ENCODE measurements at regions not wholly inside any gene's neighbourhood (a gene's known extent, or its start where the extent isn't known, plus 50 kb on each side); places are given as distances from the start of the nearest gene placed in this dataset.

- Histone ChIP-seq H3K4me3 (ENCODE audit: insufficient read depth, low read depth, low read length) (no peak overlapping the region), H3K4me1 (ENCODE audit: insufficient read depth, low read length) (no peaks in the 10 kb centered on the region), H3K27ac (ENCODE audit: low read depth, low read length) (no peak overlapping the region), H3K27me3 (ENCODE audit: insufficient read depth, low read length) (no peaks in the 10 kb centered on the region), H2AFZ (ENCODE audit: low read depth, low read length) (no peak overlapping the region), H3K9me3 (ENCODE audit: insufficient read depth, low read depth, low read length) (no peaks in the 10 kb centered on the region), H3K9ac (ENCODE audit: low read length) (no peak overlapping the region), H3K79me2 (ENCODE audit: insufficient read depth, low read length) (no peaks in the 10 kb centered on the region), H3K36me3 (ENCODE audit: insufficient read depth, low read length) (no peaks in the 10 kb centered on the region), H3K4me2 (ENCODE audit: low read length) (no peak overlapping the region), H4K20me1 (ENCODE audit: insufficient read depth, low read length) (no peaks in the 10 kb centered on the region)
- no peaks in the 10 kb centered on the region for H3K9me3 Mint-ChIP-seq (ENCODE audit: unreplicated experiment)
- H3K4me1 Mint-ChIP-seq (ENCODE audit: low read depth, unreplicated experiment): no peaks in the 10 kb centered on the region
- FAIRE-seq: no peak
- H3K27me3 Mint-ChIP-seq (ENCODE audit: low read depth, unreplicated experiment): no peaks in the 10 kb centered on the region
- H3K27ac Mint-ChIP-seq (ENCODE audit: unreplicated experiment): no peak overlapping the region
- H3K4me3 Mint-ChIP-seq (ENCODE audit: unreplicated experiment): no peak overlapping the region
- TF ChIP-seq EZH2 (IDR thresholded peaks at IDR 0.05; ENCODE audit: insufficient read depth, low read length) (no peak), CTCF (IDR thresholded peaks at IDR 0.05; ENCODE audit: insufficient read depth, low read depth, low read length) (no peak)
- DNase-seq (ENCODE audit: low read depth): no peak
- H3K36me3 Mint-ChIP-seq (ENCODE audit: low read depth, unreplicated experiment): no peaks in the 10 kb centered on the region
Measured at GRCh38 chr3:145721815-145722214, 439.2 kb downstream of the PLOD2 start.

GRCh38 chr3:145727476-145727875 is 433.5 kb downstream of the PLOD2 start:
- Mint-ChIP-seq H3K9me3 (ENCODE audit: unreplicated experiment) (no peaks in the 10 kb centered on the region), H3K36me3 (ENCODE audit: low read depth, unreplicated experiment) (no peaks in the 10 kb centered on the region), H3K4me3 (ENCODE audit: unreplicated experiment) (no peak overlapping the region), H3K4me1 (ENCODE audit: low read depth, unreplicated experiment) (no peaks in the 10 kb centered on the region), H3K27ac (ENCODE audit: unreplicated experiment) (no peak overlapping the region), H3K27me3 (ENCODE audit: low read depth, unreplicated experiment) (no peaks in the 10 kb centered on the region)
- H4K20me1 ChIP-seq (ENCODE audit: insufficient read depth, low read length): no peaks in the 10 kb centered on the region
- no peak overlapping the region for H3K9ac ChIP-seq (ENCODE audit: low read length)
- H3K36me3 ChIP-seq (ENCODE audit: insufficient read depth, low read length): no peaks in the 10 kb centered on the region
- H3K4me1 ChIP-seq (ENCODE audit: insufficient read depth, low read length): no peaks in the 10 kb centered on the region
- no peak overlapping the region for H2AFZ ChIP-seq (ENCODE audit: low read depth, low read length)
- H3K4me3 ChIP-seq (ENCODE audit: insufficient read depth, low read depth, low read length): no peak overlapping the region
- H3K79me2 ChIP-seq (ENCODE audit: insufficient read depth, low read length): no peaks in the 10 kb centered on the region
- no peaks in the 10 kb centered on the region for H3K9me3 ChIP-seq (ENCODE audit: insufficient read depth, low read depth, low read length)
- no peak for TF ChIP-seq CTCF (IDR thresholded peaks at IDR 0.05; ENCODE audit: insufficient read depth, low read depth, low read length)
- TF ChIP-seq EZH2 (IDR thresholded peaks at IDR 0.05; ENCODE audit: insufficient read depth, low read length): no peak
- DNase-seq (ENCODE audit: low read depth) (no peak), FAIRE-seq (no peak)
- no peak overlapping the region for H3K4me2 ChIP-seq (ENCODE audit: low read length)
- H3K27ac ChIP-seq (ENCODE audit: low read depth, low read length): no peak overlapping the region
- H3K27me3 ChIP-seq (ENCODE audit: insufficient read depth, low read length): no peaks in the 10 kb centered on the region

- no peaks in the 10 kb centered on the region for H3K36me3 Mint-ChIP-seq (ENCODE audit: low read depth, unreplicated experiment)
- H3K9me3 Mint-ChIP-seq (ENCODE audit: unreplicated experiment): no peaks in the 10 kb centered on the region
- H3K36me3 ChIP-seq (ENCODE audit: insufficient read depth, low read length): no peaks in the 10 kb centered on the region
- H3K4me1 ChIP-seq (ENCODE audit: insufficient read depth, low read length): no peaks in the 10 kb centered on the region
- H3K4me3 ChIP-seq (ENCODE audit: insufficient read depth, low read depth, low read length): no peak overlapping the region
- no peak overlapping the region for H3K27ac ChIP-seq (ENCODE audit: low read depth, low read length)
- H3K9ac ChIP-seq (ENCODE audit: low read length): no peak overlapping the region
- no peaks in the 10 kb centered on the region for H3K27me3 Mint-ChIP-seq (ENCODE audit: low read depth, unreplicated experiment)
- H3K27me3 ChIP-seq (ENCODE audit: insufficient read depth, low read length): no peaks in the 10 kb centered on the region
- no peaks in the 10 kb centered on the region for H3K79me2 ChIP-seq (ENCODE audit: insufficient read depth, low read length)
- no peaks in the 10 kb centered on the region for H3K9me3 ChIP-seq (ENCODE audit: insufficient read depth, low read depth, low read length)
- no peak for TF ChIP-seq EZH2 (IDR thresholded peaks at IDR 0.05; ENCODE audit: insufficient read depth, low read length)
- no peak for TF ChIP-seq CTCF (IDR thresholded peaks at IDR 0.05; ENCODE audit: insufficient read depth, low read depth, low read length)
- FAIRE-seq: no peak
- peaks cover 6% of the 10 kb centered on the region for H3K4me1 Mint-ChIP-seq (ENCODE audit: low read depth, unreplicated experiment)
- no peak overlapping the region for H3K4me2 ChIP-seq (ENCODE audit: low read length)
- no peaks in the 10 kb centered on the region for H4K20me1 ChIP-seq (ENCODE audit: insufficient read depth, low read length)
- H2AFZ ChIP-seq (ENCODE audit: low read depth, low read length): no peak overlapping the region
- H3K4me3 Mint-ChIP-seq (ENCODE audit: unreplicated experiment): no peak overlapping the region
- DNase-seq (ENCODE audit: low read depth): no peak
- no peak overlapping the region for H3K27ac Mint-ChIP-seq (ENCODE audit: unreplicated experiment)
Measured at GRCh38 chr3:145735631-145736030, 425.4 kb downstream of the PLOD2 start.

Measured in astrocyte (in vitro differentiated cells and primary cell).